RWPE2 (cell line): ENCODE measurements at regions not wholly inside any gene's neighbourhood (a gene's known extent, or its start where the extent isn't known, plus 50 kb on each side); places are given as distances from the start of the nearest gene placed in this dataset.

Source experiments
- ATAC-seq: fragments of 200-7000 bp; cut with Tn5 transposase; 3 replicates; pipeline ENCODE4 v1.9.1; 2021; ENCODE audit warnings: low read depth
- DNase-seq: peaks from one replicate; pipeline ENCODE4 v3.0.0-alpha.2; 2020; ENCODE audit warnings: low spot score
- H3K27ac ChIP-seq: fragments of 450-650 bp; 2 replicates; pipeline ENCODE4 v1.5.1; 2017; ENCODE audit warnings: mild to moderate bottlenecking; ENCODE audit not compliant: poor library complexity, severe bottlenecking
- H3K27me3 ChIP-seq: fragments of 250-450 bp; sonication (Bioruptor Pico); 2 replicates; pipeline ENCODE4 v1.5.1; 2021; ENCODE audit warnings: mild to moderate bottlenecking, moderate library complexity; ENCODE audit not compliant: insufficient read depth, poor library complexity, severe bottlenecking
- H3K36me3 ChIP-seq: fragments of 250-450 bp; sonication (Bioruptor Pico); 2 replicates; pipeline ENCODE4 v1.5.1; 2020; ENCODE audit warnings: low read depth, mild to moderate bottlenecking, moderate library complexity
- H3K4me1 ChIP-seq: fragments of 250-450 bp; sonication (Bioruptor Pico); 2 replicates; pipeline ENCODE4 v1.5.1; 2021; ENCODE audit warnings: mild to moderate bottlenecking, moderate library complexity; ENCODE audit not compliant: insufficient read depth, poor library complexity, severe bottlenecking
- H3K4me3 ChIP-seq: fragments of 250-450 bp; sonication (Bioruptor Pico); 2 replicates; pipeline ENCODE4 v1.5.1; 2021; ENCODE audit warnings: mild to moderate bottlenecking, moderate library complexity; ENCODE audit not compliant: severe bottlenecking
- H3K9me3 ChIP-seq: fragments of 250-450 bp; sonication (Bioruptor Pico); 2 replicates; pipeline ENCODE4 v1.5.1; 2021; ENCODE audit warnings: mild to moderate bottlenecking, moderate library complexity; ENCODE audit not compliant: severe bottlenecking
- CTCF ChIP-seq: fragments of 450-650 bp; IDR thresholded peaks from one replicate; pipeline ENCODE4 v1.5.1; 2017; ENCODE audit warnings: mild to moderate bottlenecking, moderate library complexity; ENCODE audit not compliant: poor library complexity, severe bottlenecking

- TF ChIP-seq CTCF, result no peak
These were observed 1885.1 kb downstream of the OLFM4 start for GRCh38 chr13:54913668-54914067.

DNA sequence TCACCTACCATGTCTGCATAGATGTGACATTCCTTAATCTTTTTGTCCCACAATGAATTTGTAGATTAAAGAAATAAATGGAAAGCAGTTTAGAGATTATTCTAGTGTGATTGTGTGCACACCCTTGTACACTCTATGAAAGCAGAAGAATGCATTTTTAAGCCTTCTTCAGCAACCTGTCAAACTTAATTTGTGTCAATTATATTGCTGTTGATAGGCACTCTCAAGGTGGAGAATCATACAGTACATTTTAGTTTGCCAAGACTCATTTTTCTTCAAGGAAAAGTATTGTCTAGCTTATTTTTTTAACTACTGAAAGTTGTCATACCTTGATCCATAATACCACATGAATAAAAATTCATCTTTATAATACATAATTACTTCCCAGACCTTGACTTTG, 1898.9 kb downstream of the OLFM4 start:
- no peaks in the 10 kb centered on the region for H3K9me3 ChIP-seq
- no peaks in the 10 kb centered on the region for H3K36me3 ChIP-seq
- no peak for DNase-seq
- H3K4me3 ChIP-seq, result no peak overlapping the region
- ATAC-seq, result no peak
- no peak overlapping the region for H3K27ac ChIP-seq
- H3K4me1 ChIP-seq, result no peaks in the 10 kb centered on the region
- no peaks in the 10 kb centered on the region for H3K27me3 ChIP-seq
- TF ChIP-seq CTCF, result no peak

More at GRCh38 chr13:54913668-54914067, 1885.1 kb downstream of the OLFM4 start:
- Histone ChIP-seq H3K27ac (no peak overlapping the region), H3K4me3 (no peak overlapping the region), H3K27me3 (no peaks in the 10 kb centered on the region), H3K4me1 (no peaks in the 10 kb centered on the region), H3K36me3 (no peaks in the 10 kb centered on the region), H3K9me3 (no peaks in the 10 kb centered on the region)
- ATAC-seq (no peak), DNase-seq (no peak)

- DNase-seq, result no peak
- H3K27ac ChIP-seq, result no peak overlapping the region
- H3K4me1 ChIP-seq, result no peaks in the 10 kb centered on the region
- no peak overlapping the region for H3K4me3 ChIP-seq
- no peaks in the 10 kb centered on the region for H3K36me3 ChIP-seq
- no peak for ATAC-seq
- H3K9me3 ChIP-seq, result no peaks in the 10 kb centered on the region
- no peaks in the 10 kb centered on the region for H3K27me3 ChIP-seq
- no peak for TF ChIP-seq CTCF
These were observed 1899.5 kb downstream of the OLFM4 start for GRCh38 chr13:54928071-54928470.

GRCh38 chr13:54934121-54934520, 1905.5 kb downstream of the OLFM4 start:
- Histone ChIP-seq H3K4me3 (no peak overlapping the region), H3K27me3 (no peaks in the 10 kb centered on the region), H3K9me3 (no peaks in the 10 kb centered on the region), H3K36me3 (no peaks in the 10 kb centered on the region), H3K27ac (no peak overlapping the region), H3K4me1 (no peaks in the 10 kb centered on the region)
- no peak for TF ChIP-seq CTCF
- 0 out of 3 replicates have a peak, but pooled peaks have one; percentile 45 for ATAC-seq
- no peak for DNase-seq

DNA sequence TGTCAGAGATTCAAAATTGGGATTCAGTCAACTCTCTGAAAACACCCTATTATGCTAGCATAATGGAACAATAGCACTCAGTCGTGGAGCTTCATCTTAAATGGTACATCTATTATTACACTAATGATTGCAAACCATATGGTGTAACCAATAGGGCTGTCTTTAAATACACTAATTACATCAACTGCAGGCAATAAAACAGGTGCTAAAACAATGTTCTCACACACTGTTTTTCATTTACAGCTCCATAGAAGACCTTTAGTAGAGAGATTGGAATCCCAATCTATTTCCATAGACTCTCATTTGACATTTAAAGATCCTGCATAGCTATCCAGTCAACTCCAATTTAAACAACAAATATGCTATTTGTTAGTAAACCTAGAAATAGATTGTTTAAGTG, 1917.4 kb downstream of the OLFM4 start:
- Histone ChIP-seq H3K9me3 (no peaks in the 10 kb centered on the region), H3K4me1 (no peaks in the 10 kb centered on the region), H3K4me3 (no peak overlapping the region), H3K36me3 (no peaks in the 10 kb centered on the region), H3K27me3 (no peaks in the 10 kb centered on the region), H3K27ac (no peak overlapping the region)
- DNase-seq, result no peak
- no peak for ATAC-seq
- TF ChIP-seq CTCF, result no peak
